ENCODE measurements at regions not wholly inside any gene's neighbourhood (a gene's known extent, or its start where the extent isn't known, plus 50 kb on each side); places are given as distances from the start of the nearest gene placed in this dataset.

DNA sequence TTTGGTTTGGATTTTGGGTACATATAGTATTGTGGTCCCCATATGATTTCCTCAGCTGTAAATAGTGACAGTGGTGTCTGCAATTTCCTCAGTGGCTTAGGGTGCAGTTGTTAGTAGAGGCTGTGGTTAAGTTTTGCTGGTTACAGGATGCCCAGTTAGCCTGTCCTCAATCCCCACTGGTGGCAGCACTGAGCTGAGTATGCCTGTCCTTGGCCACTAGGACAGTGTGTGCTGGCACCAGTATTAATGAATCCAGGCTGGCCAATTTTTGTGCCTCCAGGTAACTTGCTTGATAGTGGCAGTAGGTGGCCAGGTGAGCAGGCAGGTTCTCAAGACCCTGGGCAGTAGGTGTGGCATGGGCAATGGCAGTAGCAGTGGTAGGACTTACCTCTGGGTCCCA, 973.1 kb downstream of the TMEM182 start:
- H3K9me2 ChIP-seq (replicated peaks; ENCODE audit: insufficient read depth), result no peaks in the 10 kb centered on the region
- H3K36me3 ChIP-seq (replicated peaks; ENCODE audit: insufficient read depth, low read depth), result no peaks in the 10 kb centered on the region
- H3K4me1 ChIP-seq (ENCODE audit: insufficient read depth), result no peaks in the 10 kb centered on the region
- H3K27me3 ChIP-seq, result no peaks in the 10 kb centered on the region
- H3K4me3 ChIP-seq, result no peak overlapping the region
- H3K4me2 ChIP-seq, result no peak overlapping the region
- TF ChIP-seq CTCF (IDR thresholded peaks at IDR 0.05; ENCODE audit: poor library complexity), result no peak
- no peak for TF ChIP-seq EZH2phosphoT487 (IDR thresholded peaks at IDR 0.05; ENCODE audit: low read depth, severe bottlenecking, unreplicated experiment)
- H3K9me3 ChIP-seq (ENCODE audit: low read depth), result no peaks in the 10 kb centered on the region
- H2AFZ ChIP-seq, result no peak overlapping the region
- no peaks in the 10 kb centered on the region for H4K20me1 ChIP-seq (ENCODE audit: insufficient read depth, poor library complexity, severe bottlenecking)
- no peak for DNase-seq (ENCODE audit: low spot score)
- H3K79me2 ChIP-seq, result no peaks in the 10 kb centered on the region
- no peak overlapping the region for H3K27ac ChIP-seq

DNA sequence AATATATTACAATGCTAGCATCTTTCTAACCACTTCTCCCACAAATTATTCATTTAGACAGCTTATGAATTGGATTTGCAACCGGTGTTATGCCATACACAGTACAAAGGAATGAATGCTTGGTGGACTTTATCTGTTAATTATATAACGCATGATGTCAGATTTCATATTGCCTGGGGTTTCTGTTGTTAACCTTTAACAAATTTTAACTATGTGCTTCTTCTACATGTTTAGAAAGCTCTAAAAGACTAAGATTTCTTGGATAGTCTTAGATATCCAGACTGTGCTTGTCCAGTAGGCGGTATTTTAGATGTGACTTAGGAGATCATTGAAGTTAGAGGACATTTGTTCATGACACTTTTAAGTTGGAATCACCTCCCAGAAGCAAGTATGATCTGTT, 976.3 kb downstream of the TMEM182 start:
- Histone ChIP-seq H3K36me3 (replicated peaks; ENCODE audit: insufficient read depth, low read depth) (no peaks in the 10 kb centered on the region), H3K4me2 (no peak overlapping the region)

DNA sequence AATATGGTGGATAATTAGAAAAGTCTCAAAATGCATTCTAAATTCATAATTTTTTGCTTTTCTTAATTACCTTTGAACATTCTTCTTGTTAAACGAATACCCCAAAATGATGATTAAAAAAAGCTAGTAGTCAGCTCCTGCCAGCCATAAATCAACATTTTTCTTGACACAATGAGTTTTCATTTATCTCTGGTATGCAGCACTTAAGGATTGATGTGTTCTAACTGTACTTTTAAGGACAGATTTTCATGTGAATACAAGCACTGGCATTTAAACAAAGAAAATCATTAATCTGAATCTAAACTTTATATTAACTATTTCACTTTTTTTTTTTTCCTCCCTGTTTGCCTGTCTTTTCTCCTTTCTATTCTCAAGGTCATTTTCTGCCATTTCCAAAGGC, 976.8 kb downstream of the TMEM182 start:
- WGBS (ENCODE audit: low lambda C conversion rate, missing lambda C conversion rate), result 70% methylated on average over 1 of the region's 1 CpG

More for the DNA sequence above, 976.3 kb downstream of the TMEM182 start:
- no peaks in the 10 kb centered on the region for H3K27me3 ChIP-seq
- no peaks in the 10 kb centered on the region for H3K79me2 ChIP-seq
- H3K27ac ChIP-seq, result no peak overlapping the region
- H3K4me3 ChIP-seq, result no peak overlapping the region
- H3K9me2 ChIP-seq (replicated peaks; ENCODE audit: insufficient read depth), result no peaks in the 10 kb centered on the region
- no peak for DNase-seq (ENCODE audit: low spot score)
- no peak for TF ChIP-seq CTCF (IDR thresholded peaks at IDR 0.05; ENCODE audit: poor library complexity)
- TF ChIP-seq EZH2phosphoT487 (IDR thresholded peaks at IDR 0.05; ENCODE audit: low read depth, severe bottlenecking, unreplicated experiment), result no peak
- no peak for TF ChIP-seq EZH2 (IDR thresholded peaks at IDR 0.05; ENCODE audit: borderline replicate concordance)
- no peaks in the 10 kb centered on the region for H4K20me1 ChIP-seq (ENCODE audit: insufficient read depth, poor library complexity, severe bottlenecking)
- no peaks in the 10 kb centered on the region for H3K9me3 ChIP-seq (ENCODE audit: low read depth)
- H3K4me1 ChIP-seq (ENCODE audit: insufficient read depth), result no peaks in the 10 kb centered on the region
- no peak overlapping the region for H2AFZ ChIP-seq
- 93% methylated on average over 3 of the region's 3 CpGs for WGBS (ENCODE audit: low lambda C conversion rate, missing lambda C conversion rate)

More for the DNA sequence above, 976.8 kb downstream of the TMEM182 start:
- no peak overlapping the region for H2AFZ ChIP-seq
- no peak overlapping the region for H3K4me3 ChIP-seq
- H3K9me2 ChIP-seq (replicated peaks; ENCODE audit: insufficient read depth), result no peaks in the 10 kb centered on the region
- no peaks in the 10 kb centered on the region for H3K27me3 ChIP-seq
- no peak overlapping the region for H3K4me2 ChIP-seq
- no peaks in the 10 kb centered on the region for H4K20me1 ChIP-seq (ENCODE audit: insufficient read depth, poor library complexity, severe bottlenecking)
- no peak overlapping the region for H3K27ac ChIP-seq
- no peaks in the 10 kb centered on the region for H3K36me3 ChIP-seq (replicated peaks; ENCODE audit: insufficient read depth, low read depth)
- H3K4me1 ChIP-seq (ENCODE audit: insufficient read depth), result no peaks in the 10 kb centered on the region
- H3K79me2 ChIP-seq, result no peaks in the 10 kb centered on the region
- H3K9me3 ChIP-seq (ENCODE audit: low read depth), result no peaks in the 10 kb centered on the region
- TF ChIP-seq EZH2phosphoT487 (IDR thresholded peaks at IDR 0.05; ENCODE audit: low read depth, severe bottlenecking, unreplicated experiment) (no peak), CTCF (IDR thresholded peaks at IDR 0.05; ENCODE audit: poor library complexity) (no peak), EZH2 (IDR thresholded peaks at IDR 0.05; ENCODE audit: borderline replicate concordance) (no peak)
- DNase-seq (ENCODE audit: low spot score), result no peak
